ENCODE measurements at regions not wholly inside any gene's neighbourhood (a gene's known extent, or its start where the extent isn't known, plus 50 kb on each side); places are given as distances from the start of the nearest gene placed in this dataset.

GRCh38 chr17:33484559-33484958, 191.5 kb upstream of the ASIC2 start:
- TF ChIP-seq PPARA (CRISPR knock-in tag; IDR thresholded peaks at IDR 0.05; ENCODE audit: borderline replicate concordance) (no peak), POU6F1 (CRISPR knock-in tag; IDR thresholded peaks at IDR 0.05; ENCODE audit: borderline replicate concordance, low read depth) (no peak), CSDC2 (CRISPR knock-in tag; IDR thresholded peaks at IDR 0.05) (no peak), ZNF8 (CRISPR knock-in tag; IDR thresholded peaks at IDR 0.05) (no peak), PATZ1 (CRISPR knock-in tag; IDR thresholded peaks at IDR 0.05; ENCODE audit: borderline replicate concordance) (no peak), SNAI2 (CRISPR knock-in tag; IDR thresholded peaks at IDR 0.05) (no peak), ISL1 (CRISPR knock-in tag; IDR thresholded peaks at IDR 0.05) (no peak), ZC3H10 (CRISPR knock-in tag; IDR thresholded peaks at IDR 0.05) (no peak), TOX (CRISPR knock-in tag; IDR thresholded peaks at IDR 0.05; ENCODE audit: borderline replicate concordance) (no peak)
- ATAC-seq = no peak

GRCh38 chr17:33486135-33486885, 193.2 kb upstream of the ASIC2 start:
- TF ChIP-seq PPARA (CRISPR knock-in tag; IDR thresholded peaks at IDR 0.05; ENCODE audit: borderline replicate concordance) (no peak), OSR1 (CRISPR knock-in tag; IDR thresholded peaks at IDR 0.05) (no peak), ARNTL (CRISPR knock-in tag; IDR thresholded peaks at IDR 0.05; ENCODE audit: borderline replicate concordance, low read depth) (no peak), TSHZ2 (CRISPR knock-in tag; IDR thresholded peaks at IDR 0.05) (no peak), CREB5 (CRISPR knock-in tag; IDR thresholded peaks at IDR 0.05; ENCODE audit: low read depth) (no peak), CSDC2 (CRISPR knock-in tag; IDR thresholded peaks at IDR 0.05) (no peak), TCF4 (CRISPR knock-in tag; IDR thresholded peaks at IDR 0.05; ENCODE audit: borderline replicate concordance) (no peak), ZFP3 (CRISPR knock-in tag; IDR thresholded peaks at IDR 0.05) (no peak), SNAI2 (CRISPR knock-in tag; IDR thresholded peaks at IDR 0.05) (no peak), RARB (CRISPR knock-in tag; IDR thresholded peaks at IDR 0.05) (no peak)
- ATAC-seq = no peak

DNA sequence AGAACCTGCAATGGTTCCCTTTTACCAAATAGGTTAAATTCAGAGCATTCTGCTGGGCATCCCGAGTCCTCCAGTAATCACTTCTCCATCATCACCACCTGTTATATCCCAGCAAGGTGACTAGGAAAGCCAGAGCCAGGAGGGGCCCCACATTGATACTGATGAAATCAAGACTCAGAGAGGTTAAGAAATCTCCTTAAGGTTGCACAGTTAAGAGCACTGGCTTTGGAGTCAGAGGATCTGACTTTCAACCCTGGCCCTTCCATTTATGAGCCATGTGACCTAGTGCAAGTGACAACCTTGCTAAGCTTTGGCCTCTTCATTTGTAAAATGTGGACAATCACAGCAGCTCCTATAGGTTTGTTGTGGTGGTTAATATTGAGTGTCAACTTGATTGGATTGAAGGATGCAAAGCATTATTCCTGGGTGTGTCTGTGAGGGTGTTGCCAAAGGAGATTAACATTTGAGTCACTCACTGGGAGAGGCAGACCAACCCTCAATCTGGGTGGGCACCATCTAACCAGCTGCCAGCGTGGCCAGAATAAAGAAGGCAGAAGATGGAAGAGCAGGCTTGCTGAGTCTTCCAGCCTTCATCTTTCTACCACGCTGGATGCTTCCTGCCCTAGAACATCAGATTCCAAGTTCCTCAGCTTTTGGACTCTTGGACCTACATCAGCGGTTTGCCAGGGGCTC, 194.2 kb upstream of the ASIC2 start:
- no peak for ATAC-seq
- no peak for TF ChIP-seq ARNTL (CRISPR knock-in tag; IDR thresholded peaks at IDR 0.05; ENCODE audit: borderline replicate concordance, low read depth)
- TF ChIP-seq PPARA (CRISPR knock-in tag; IDR thresholded peaks at IDR 0.05; ENCODE audit: borderline replicate concordance) = no peak
- no peak for TF ChIP-seq ZFP30 (CRISPR knock-in tag; IDR thresholded peaks at IDR 0.05)
- TF ChIP-seq CSDC2 (CRISPR knock-in tag; IDR thresholded peaks at IDR 0.05) = no peak
- TF ChIP-seq OSR1 (CRISPR knock-in tag; IDR thresholded peaks at IDR 0.05) = no peak
- no peak for TF ChIP-seq RARB (CRISPR knock-in tag; IDR thresholded peaks at IDR 0.05)
- no peak for TF ChIP-seq ISL1 (CRISPR knock-in tag; IDR thresholded peaks at IDR 0.05)
- no peak for TF ChIP-seq GLIS3 (CRISPR knock-in tag; IDR thresholded peaks at IDR 0.05)
- TF ChIP-seq ZNF8 (CRISPR knock-in tag; IDR thresholded peaks at IDR 0.05) = no peak
- TF ChIP-seq BACH2 (CRISPR knock-in tag; IDR thresholded peaks at IDR 0.05; ENCODE audit: borderline replicate concordance) = no peak
- TF ChIP-seq TSHZ2 (CRISPR knock-in tag; IDR thresholded peaks at IDR 0.05) = no peak
- TF ChIP-seq POU6F1 (CRISPR knock-in tag; IDR thresholded peaks at IDR 0.05; ENCODE audit: borderline replicate concordance, low read depth) = no peak
- TF ChIP-seq ZC3H10 (CRISPR knock-in tag; IDR thresholded peaks at IDR 0.05) = no peak
- no peak for TF ChIP-seq ZNF565 (CRISPR knock-in tag; conservative IDR thresholded peaks at IDR 0.05; ENCODE audit: low read depth)
- no peak for TF ChIP-seq PATZ1 (CRISPR knock-in tag; IDR thresholded peaks at IDR 0.05; ENCODE audit: borderline replicate concordance)
- TF ChIP-seq TCF4 (CRISPR knock-in tag; IDR thresholded peaks at IDR 0.05; ENCODE audit: borderline replicate concordance) = no peak
- no peak for TF ChIP-seq SNAI2 (CRISPR knock-in tag; IDR thresholded peaks at IDR 0.05)
